Omental fat pad (tissue), 3 donors: ENCODE measurements at regions not wholly inside any gene's neighbourhood (a gene's known extent, or its start where the extent isn't known, plus 50 kb on each side); places are given as distances from the start of the nearest gene placed in this dataset.

Experiments used
- ATAC-seq: fragments of 150-250 bp; one replicate; pipeline ENCODE4 v1.9.1; 2016; ENCODE audit warnings: mild to moderate bottlenecking, moderate library complexity; ENCODE audit not compliant: low FRiP score
- DNase-seq: peaks from one replicate; pipeline ENCODE4 v3.0.0-alpha.2; 2019; ENCODE audit warnings: low spot score
- TF ChIP-seq, protein P1 (sequence below), 3 donors: fragments of 450-650 bp; IDR thresholded peaks; one replicate each; pipeline ENCODE4 v1.5.1; 2016 to 2017; ENCODE audit warnings: antibody characterized with exemption in 3 of 3, mild to moderate bottlenecking in 3 of 3, moderate library complexity in 2 of 3

DNA sequence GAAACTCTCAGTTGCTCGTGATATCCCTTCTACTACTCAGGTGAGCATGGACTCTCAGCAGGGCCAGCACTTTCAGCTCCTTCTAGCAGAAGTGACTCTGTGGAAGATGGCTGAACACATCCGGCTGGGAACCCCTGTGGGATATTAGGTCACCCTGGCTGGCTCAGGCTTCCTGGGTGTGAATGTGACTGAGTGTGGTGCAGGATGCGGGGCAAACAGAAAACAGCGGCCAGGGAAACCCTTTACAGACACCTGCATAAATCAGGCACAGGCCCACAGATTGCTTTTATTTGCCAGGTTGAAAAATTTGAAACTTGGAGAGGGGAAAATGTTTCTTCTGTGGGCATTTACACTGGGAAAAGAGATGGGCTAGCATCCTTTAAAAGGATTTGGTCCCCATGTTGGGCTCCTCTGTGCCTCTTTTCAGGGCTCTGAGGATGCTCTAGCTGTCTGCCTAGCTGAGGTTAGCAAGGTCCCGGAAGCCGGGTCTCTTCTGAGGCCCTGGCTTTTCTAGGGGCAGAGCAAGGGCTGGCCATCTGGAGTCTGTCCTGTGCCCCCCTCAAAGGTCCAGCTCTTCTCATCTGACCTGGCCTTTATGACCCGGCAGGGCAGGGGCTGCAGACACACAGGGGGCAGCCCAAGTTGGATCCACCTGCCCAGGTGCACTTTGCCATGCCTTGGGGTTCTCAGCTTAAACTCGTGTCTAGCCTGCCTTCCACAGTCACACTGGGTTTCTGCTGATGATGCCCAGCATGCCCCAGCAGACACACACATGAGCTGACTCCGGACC is 243.0 kb downstream of the SIPA1L2 start:
- no peak for ATAC-seq
- no peak for DNase-seq
- TF ChIP-seq, protein P1, sequence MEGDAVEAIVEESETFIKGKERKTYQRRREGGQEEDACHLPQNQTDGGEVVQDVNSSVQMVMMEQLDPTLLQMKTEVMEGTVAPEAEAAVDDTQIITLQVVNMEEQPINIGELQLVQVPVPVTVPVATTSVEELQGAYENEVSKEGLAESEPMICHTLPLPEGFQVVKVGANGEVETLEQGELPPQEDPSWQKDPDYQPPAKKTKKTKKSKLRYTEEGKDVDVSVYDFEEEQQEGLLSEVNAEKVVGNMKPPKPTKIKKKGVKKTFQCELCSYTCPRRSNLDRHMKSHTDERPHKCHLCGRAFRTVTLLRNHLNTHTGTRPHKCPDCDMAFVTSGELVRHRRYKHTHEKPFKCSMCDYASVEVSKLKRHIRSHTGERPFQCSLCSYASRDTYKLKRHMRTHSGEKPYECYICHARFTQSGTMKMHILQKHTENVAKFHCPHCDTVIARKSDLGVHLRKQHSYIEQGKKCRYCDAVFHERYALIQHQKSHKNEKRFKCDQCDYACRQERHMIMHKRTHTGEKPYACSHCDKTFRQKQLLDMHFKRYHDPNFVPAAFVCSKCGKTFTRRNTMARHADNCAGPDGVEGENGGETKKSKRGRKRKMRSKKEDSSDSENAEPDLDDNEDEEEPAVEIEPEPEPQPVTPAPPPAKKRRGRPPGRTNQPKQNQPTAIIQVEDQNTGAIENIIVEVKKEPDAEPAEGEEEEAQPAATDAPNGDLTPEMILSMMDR (IDR thresholded peaks at IDR 0.05) = no peak

DNA sequence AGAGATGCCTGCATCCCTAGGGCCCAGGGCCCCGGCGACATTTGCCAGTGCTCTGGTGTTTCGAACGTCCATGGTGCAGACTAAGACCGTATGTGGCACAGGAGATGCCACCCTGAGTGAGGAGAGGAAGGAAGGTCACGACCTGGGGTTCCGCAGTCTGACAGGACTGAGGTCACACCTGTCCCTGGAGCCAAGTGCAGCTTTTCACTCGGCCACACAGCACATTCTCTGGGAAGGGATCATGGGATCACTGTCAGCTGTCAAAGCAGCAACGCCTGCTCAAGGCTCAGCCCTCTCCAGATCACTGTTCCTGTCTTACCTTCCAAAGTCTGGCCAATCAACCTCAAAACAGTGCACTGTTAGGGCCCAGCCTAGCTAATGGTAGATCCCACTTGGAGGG is 243.6 kb downstream of the SIPA1L2 start:
- TF ChIP-seq, protein P1 (IDR thresholded peaks at IDR 0.05) = no peak
- no peak for ATAC-seq
- no peak for DNase-seq

DNA sequence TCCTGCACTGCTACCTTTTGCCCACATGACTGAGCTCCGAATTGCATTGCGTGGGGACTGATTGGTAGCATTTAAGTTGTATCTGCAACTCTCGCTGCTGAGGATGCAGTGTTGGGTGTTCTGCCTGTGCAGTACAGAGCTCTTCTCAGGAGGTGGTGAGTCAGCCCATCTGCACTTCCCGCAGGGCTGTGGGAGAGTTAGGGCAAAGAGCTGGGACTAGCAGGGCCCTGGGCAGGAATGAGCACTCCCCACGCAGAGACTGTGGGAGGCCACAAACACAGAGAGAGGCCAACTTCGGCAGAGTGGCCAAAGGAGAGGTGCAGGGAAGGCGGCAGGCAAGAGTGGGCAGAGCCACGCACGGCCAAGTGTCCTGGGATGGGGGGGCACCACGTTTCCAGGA is 244.7 kb downstream of the SIPA1L2 start:
- TF ChIP-seq, protein P1 (IDR thresholded peaks at IDR 0.05) = no peak
- peak; percentile 87 for ATAC-seq
- no peak for DNase-seq

DNA sequence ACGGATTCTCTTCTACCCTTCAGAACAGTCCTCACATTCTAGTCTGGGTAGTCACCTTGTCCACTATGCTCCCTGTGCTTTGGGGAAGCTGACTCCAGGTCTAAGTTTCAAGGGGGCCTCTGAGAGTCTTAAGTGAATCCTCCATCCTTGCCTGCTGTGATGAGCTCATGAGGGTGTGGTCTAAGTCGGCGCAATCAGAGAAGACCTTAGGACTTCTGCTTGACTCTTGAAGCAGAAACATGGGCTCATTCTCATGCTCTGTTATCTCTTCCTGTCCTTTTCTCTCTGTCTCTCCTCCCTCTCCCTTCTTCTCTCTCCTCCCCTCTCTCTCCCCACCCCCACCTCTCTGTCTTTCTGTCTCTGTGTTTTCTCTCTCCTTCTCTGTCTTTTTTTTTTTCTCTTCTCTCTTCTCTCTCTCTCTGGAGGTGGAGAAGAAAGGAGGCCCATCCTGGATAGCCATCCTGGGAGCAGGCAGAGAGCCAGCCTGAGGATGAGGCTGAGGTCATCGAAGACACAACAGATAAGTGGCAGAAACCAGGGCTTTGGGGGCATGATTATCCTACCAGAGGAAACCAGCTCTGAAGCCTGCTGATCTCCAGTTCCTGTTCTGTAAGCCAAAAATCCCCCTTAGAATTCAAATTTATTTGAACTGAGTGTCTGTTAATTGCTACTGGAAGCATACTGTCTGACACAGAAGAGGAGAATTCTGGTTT is 245.6 kb downstream of the SIPA1L2 start:
- no peak for ATAC-seq
- TF ChIP-seq, protein P1 (IDR thresholded peaks at IDR 0.05) = no peak
- DNase-seq = no peak

DNA sequence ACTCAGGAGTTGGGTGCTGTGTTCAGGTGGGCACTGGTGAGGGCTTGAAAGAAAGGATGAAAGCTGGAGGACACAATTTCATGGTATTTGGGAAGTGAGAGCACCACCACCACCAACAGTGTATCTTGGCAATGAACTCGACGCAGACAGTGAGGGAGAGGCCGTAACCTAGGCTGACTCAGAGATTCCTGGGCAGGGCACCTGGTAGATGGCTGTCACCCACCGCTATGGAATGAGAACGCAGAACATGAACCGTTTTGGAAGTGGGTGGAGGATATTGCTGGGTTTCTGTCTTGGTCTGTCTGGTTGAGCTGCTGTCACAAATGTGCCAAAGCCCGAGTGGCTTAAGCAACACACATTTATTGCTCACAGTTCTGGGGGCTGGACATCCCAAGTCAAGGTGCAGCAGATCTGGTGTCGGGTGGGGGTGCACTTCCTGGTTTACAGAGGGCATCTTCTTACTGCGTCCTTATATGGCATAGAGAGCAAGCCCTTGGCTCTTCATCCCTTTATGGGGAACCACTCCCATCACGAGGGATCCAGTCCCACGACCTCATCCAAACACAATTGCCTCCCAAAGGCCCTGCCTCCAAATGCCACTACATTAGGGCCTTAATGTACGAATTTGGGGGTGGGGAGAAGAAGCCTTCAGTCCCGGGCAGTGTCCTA is 246.3 kb downstream of the SIPA1L2 start:
- no peak for DNase-seq
- ATAC-seq = no peak
- TF ChIP-seq, protein P1 (IDR thresholded peaks at IDR 0.05) = no peak

DNA sequence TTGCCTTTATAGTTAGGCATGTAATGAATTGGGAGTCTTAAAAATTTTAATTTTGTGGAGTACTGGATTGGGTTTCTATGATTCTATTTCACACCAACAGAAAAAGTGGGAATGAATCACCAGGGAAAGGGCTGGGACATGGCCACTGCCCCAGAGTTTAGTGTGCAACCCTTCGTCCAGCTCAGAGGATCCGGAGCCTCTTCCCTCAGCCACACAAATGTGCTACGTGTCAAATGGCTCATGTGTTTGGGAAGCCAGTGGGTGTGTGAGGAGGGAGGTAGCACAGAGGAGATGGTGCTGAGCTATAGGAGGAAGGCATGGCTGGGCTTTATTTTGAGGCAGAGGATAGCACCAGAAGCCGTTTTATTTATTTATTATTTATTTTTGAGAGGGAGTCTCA is 247.3 kb downstream of the SIPA1L2 start:
- TF ChIP-seq, protein P1 (IDR thresholded peaks at IDR 0.05) = no peak
- ATAC-seq (no peak), DNase-seq (no peak)
